H1 (cell line): ENCODE measurements at regions not wholly inside any gene's neighbourhood (a gene's known extent, or its start where the extent isn't known, plus 50 kb on each side); places are given as distances from the start of the nearest gene placed in this dataset.

Source experiments
- CTCF ChIA-PET: fragments of 300-600 bp; sonication (Branson Sonifier 250); formaldehyde crosslinking; loops from one replicate; lab custom pipeline; 2021; ENCODE audit not compliant: partially characterized antibody; lab: Charles Lee
- POLR2A ChIA-PET: fragments of 300-600 bp; sonication (Branson Sonifier 250); formaldehyde crosslinking; loops from one replicate; lab custom pipeline; 2021; ENCODE audit warnings: inconsistent platforms; ENCODE audit not compliant: partially characterized antibody; lab: Charles Lee
- DNase-seq, 2 experiments: peaks; one replicate each; pipeline versions ENCODE4 v3.0.0 to v3.0.0-alpha.2; 2010 to 2022; ENCODE audit warnings: low spot score in 2 of 2, low read depth in 1 of 2, mixed read lengths in 1 of 2
- FAIRE-seq: peaks from 2 replicates; lab custom pipeline; 2011; peaks lifted over from hg19 to GRCh38; lab: Jason Lieb, UNC
- H2AFZ ChIP-seq: 2 replicates; pipeline ENCODE4 v1.8.1; 2012; ENCODE audit warnings: low read length, inconsistent platforms
- H2AK5ac ChIP-seq: 2 replicates; pipeline ENCODE4 v1.6.1; 2013; ENCODE audit warnings: low read depth, low read length
- H2BK120ac ChIP-seq: replicated peaks from 2 replicates; pipeline ENCODE3; 2013; ENCODE audit warnings: low read depth, low read length, inconsistent platforms
- H2BK12ac ChIP-seq: 2 replicates; pipeline ENCODE4 v1.6.1; 2013; ENCODE audit warnings: low read depth, low read length
- H2BK15ac ChIP-seq: 2 replicates; pipeline ENCODE4 v1.6.1; 2013; ENCODE audit warnings: low read length
- H2BK20ac ChIP-seq: 2 replicates; pipeline ENCODE4 v1.6.1; 2013; ENCODE audit warnings: low read length
- H2BK5ac ChIP-seq: 2 replicates; pipeline ENCODE4 v1.6.1; 2013; ENCODE audit warnings: low read depth, low read length
- H3K14ac ChIP-seq: 2 replicates; pipeline ENCODE4 v1.6.1; 2013; ENCODE audit warnings: inconsistent platforms; ENCODE audit not compliant: insufficient read length
- H3K18ac ChIP-seq: 2 replicates; pipeline ENCODE4 v1.6.1; 2013; ENCODE audit warnings: low read length; ENCODE audit errors: extremely low read depth
- H3K23ac ChIP-seq: 2 replicates; pipeline ENCODE4 v1.6.1; 2013; ENCODE audit warnings: inconsistent platforms; ENCODE audit not compliant: insufficient read length
- H3K23me2 ChIP-seq: 2 replicates; pipeline ENCODE4 v1.6.1; 2013; ENCODE audit warnings: low read depth, low read length
- H3K27ac ChIP-seq: 2 replicates; pipeline ENCODE4 v1.6.1; 2011; ENCODE audit warnings: low read depth, low read length, inconsistent platforms
- H3K27me3 ChIP-seq, 4 experiments: replicated peaks in 1 of 4; 1 replicate in 1 of 4; 2 replicates in 3 of 4; pipeline versions ENCODE4 v1.6.1 to v1.8.1; 2011 to 2013; ENCODE audit warnings: low read length in 3 of 4, mild to moderate bottlenecking in 3 of 4, inconsistent platforms in 2 of 4, mixed read lengths in 2 of 4, moderate library complexity in 1 of 4; ENCODE audit not compliant: control insufficient read depth in 3 of 4, insufficient read depth in 3 of 4; ENCODE audit errors: extremely low read depth in 1 of 4
- H3K36me3 ChIP-seq, 4 experiments: 2 replicates each; pipeline versions ENCODE4 v1.6.1 to v1.8.1; 2011 to 2013; ENCODE audit warnings: mild to moderate bottlenecking in 4 of 4, low read length in 3 of 4, moderate library complexity in 2 of 4, control low read depth in 1 of 4, inconsistent platforms in 1 of 4; ENCODE audit not compliant: insufficient read depth in 4 of 4, control insufficient read depth in 2 of 4
- H3K4ac ChIP-seq: replicated peaks from 2 replicates; pipeline ENCODE3; 2013; ENCODE audit warnings: low read length, low read depth, mixed read lengths, inconsistent platforms; ENCODE audit not compliant: insufficient read length
- H3K4me1 ChIP-seq, 4 experiments: replicated peaks in 1 of 4; 1 replicate in 1 of 4; 2 replicates in 3 of 4; pipeline versions ENCODE4 v1.6.1 to v1.8.1; 2011 to 2013; ENCODE audit warnings: low read length in 3 of 4, inconsistent platforms in 2 of 4, mixed read lengths in 1 of 4; ENCODE audit not compliant: insufficient read depth in 4 of 4, control insufficient read depth in 3 of 4
- H3K4me2 ChIP-seq, 2 experiments: 2 replicates each; pipeline versions ENCODE4 v1.6.1 to v1.8.1; 2011 to 2013; ENCODE audit warnings: low read depth in 2 of 2, low read length in 2 of 2, control low read depth in 1 of 2, inconsistent platforms in 1 of 2, mild to moderate bottlenecking in 1 of 2; ENCODE audit not compliant: insufficient read depth in 1 of 2
- H3K4me3 ChIP-seq, 4 experiments: fragments of 200-600, 300-600 bp in 1 of 4; sonication (generic), shearing (Covaris generic), sonication (Bioruptor Twin) in 1 of 4; 2 replicates each; pipeline versions ENCODE4 v1.5.1 to v1.8.1; 2011 to 2016; ENCODE audit warnings: low read length in 4 of 4, low read depth in 3 of 4, control low read depth in 2 of 4, inconsistent platforms in 2 of 4, mild to moderate bottlenecking in 2 of 4, mixed read lengths in 1 of 4, moderate library complexity in 1 of 4; ENCODE audit not compliant: insufficient read depth in 2 of 4; ENCODE audit errors: extremely low read depth in 1 of 4
- H3K56ac ChIP-seq: replicated peaks from 2 replicates; pipeline ENCODE3; 2013; ENCODE audit warnings: low read depth, mild to moderate bottlenecking, mixed read lengths, low read length, inconsistent platforms; ENCODE audit not compliant: insufficient read length
- H3K79me1 ChIP-seq: 2 replicates; pipeline ENCODE4 v1.6.1; 2013; ENCODE audit warnings: low read depth, low read length, control low read depth
- H3K79me2 ChIP-seq, 2 experiments: 2 replicates each; pipeline versions ENCODE4 v1.6.1 to v1.8.1; 2012 to 2013; ENCODE audit warnings: low read length in 2 of 2, mild to moderate bottlenecking in 2 of 2, inconsistent platforms in 1 of 2; ENCODE audit not compliant: insufficient read depth in 2 of 2, control insufficient read depth in 1 of 2
- H3K9ac ChIP-seq, 4 experiments: replicated peaks in 1 of 4; 1 replicate in 1 of 4; 2 replicates in 3 of 4; pipeline versions ENCODE4 v1.6.1 to v1.8.1; 2011 to 2013; ENCODE audit warnings: low read depth in 3 of 4, low read length in 3 of 4, control low read depth in 2 of 4, mild to moderate bottlenecking in 2 of 4, moderate library complexity in 2 of 4, inconsistent platforms in 1 of 4; ENCODE audit errors: extremely low read depth in 1 of 4
- H3K9me3 ChIP-seq, 2 experiments: 2 replicates each; pipeline versions ENCODE4 v1.6.1 to v1.8.1; 2012 to 2013; ENCODE audit warnings: mild to moderate bottlenecking in 2 of 2, moderate library complexity in 2 of 2, control low read depth in 1 of 2, inconsistent platforms in 1 of 2, low read depth in 1 of 2, low read length in 1 of 2, mixed read lengths in 1 of 2; ENCODE audit not compliant: insufficient read depth in 2 of 2
- H4K20me1 ChIP-seq, 2 experiments: replicated peaks in 1 of 2; 2 replicates each; pipeline versions ENCODE3 to v1.8.1; 2011 to 2013; ENCODE audit warnings: inconsistent platforms in 2 of 2, low read length in 2 of 2, mild to moderate bottlenecking in 1 of 2; ENCODE audit not compliant: insufficient read depth in 2 of 2, control insufficient read depth in 1 of 2
- H4K5ac ChIP-seq: 2 replicates; pipeline ENCODE4 v1.6.1; 2013; ENCODE audit warnings: low read length, low read depth, mixed read lengths, inconsistent platforms; ENCODE audit not compliant: insufficient read length
- H4K8ac ChIP-seq: 2 replicates; pipeline ENCODE4 v1.8.0; 2013; ENCODE audit warnings: mild to moderate bottlenecking, moderate library complexity, low read length, inconsistent platforms; ENCODE audit not compliant: insufficient read depth; ENCODE audit errors: extremely low read depth
- H4K91ac ChIP-seq: replicated peaks from 2 replicates; pipeline ENCODE3; 2013; ENCODE audit warnings: low read length, mixed read lengths, inconsistent platforms; ENCODE audit not compliant: insufficient read length
- BCL11A ChIP-seq, 2 experiments: IDR thresholded peaks; one replicate each; pipeline ENCODE4 v1.6.1; 2011; ENCODE audit warnings: low read depth in 2 of 2, low read length in 2 of 2, mild to moderate bottlenecking in 2 of 2
- KDM1A ChIP-seq: fragments of 200-600, 300-600 bp; sonication (generic); IDR thresholded peaks from 2 replicates; pipeline ENCODE4 v1.7.1; 2016; ENCODE audit warnings: mild to moderate bottlenecking, low read length, borderline replicate concordance
- KDM4A ChIP-seq: IDR thresholded peaks from one replicate; pipeline ENCODE4 v1.7.1; 2012; ENCODE audit warnings: low read depth, mild to moderate bottlenecking, moderate library complexity, low read length, inconsistent platforms; ENCODE audit not compliant: severe bottlenecking
- KDM5A ChIP-seq: fragments of 200-600 bp; IDR thresholded peaks from 2 replicates; pipeline ENCODE4 v1.7.1; 2012; ENCODE audit warnings: mild to moderate bottlenecking, low read length, inconsistent platforms, mixed read lengths
- POLR2A ChIP-seq, 2 experiments: IDR thresholded peaks; 1 replicate in 1 of 2; 2 replicates in 1 of 2; pipeline ENCODE4 v1.6.1; 2011; ENCODE audit warnings: low read depth in 2 of 2, low read length in 2 of 2, mild to moderate bottlenecking in 2 of 2; ENCODE audit errors: control extremely low read depth in 1 of 2
- SAP30 ChIP-seq: fragments of 300-600 bp; sonication (generic); IDR thresholded peaks from 2 replicates; pipeline ENCODE4 v1.7.1; 2012; ENCODE audit warnings: low read length, moderate library complexity, mild to moderate bottlenecking, inconsistent platforms; ENCODE audit not compliant: insufficient read depth, insufficient replicate concordance
- TCF12 ChIP-seq: IDR thresholded peaks from 2 replicates; pipeline ENCODE4 v1.6.1; 2011; ENCODE audit warnings: low read depth, mild to moderate bottlenecking, low read length
- WGBS, 2 experiments: shearing (Covaris generic) in 1 of 2; methylation state at CpG; one replicate each; pipeline versions ENCODE4 v1.1.6 to v1.1.7; 2013 to 2015; ENCODE audit warnings: low lambda C conversion rate in 2 of 2, mixed read lengths in 2 of 2, inconsistent platforms in 1 of 2, low coverage in 1 of 2, missing lambda C conversion rate in 1 of 2; ENCODE audit not compliant: insufficient replicate concordance in 2 of 2, insufficient coverage in 1 of 2, insufficient read length in 1 of 2; ENCODE audit errors: extremely low coverage in 1 of 2, missing lambda C conversion rate in 1 of 2; 5-methylcytosine and 5-hydroxymethylcytosine counted together
- TF ChIP-seq, protein P1 (sequence below): IDR thresholded peaks from 2 replicates; pipeline ENCODE4 v1.6.1; 2012; ENCODE audit warnings: inconsistent platforms

- Histone ChIP-seq H2BK120ac (no peak overlapping the region), H3K27ac (no peak overlapping the region), H3K27me3 (no peaks in the 10 kb centered on the region), H3K4ac (no peak overlapping the region), H3K9ac (no peak overlapping the region), H3K23me2 (no peaks in the 10 kb centered on the region; the same call in 1 of the 2 replicates), H3K4me3 (no peak overlapping the region), H3K56ac (no peak overlapping the region), H3K23ac (no peak overlapping the region), H2BK12ac (no peak overlapping the region), H3K36me3 (no peaks in the 10 kb centered on the region), H2AK5ac (no peak overlapping the region), H2AFZ (no peak overlapping the region), H3K4me2 (no peak overlapping the region), H4K20me1 (no peaks in the 10 kb centered on the region), H2BK20ac (no peak overlapping the region), H4K8ac (no peak overlapping the region), H3K14ac (no peak overlapping the region), H2BK15ac (no peak overlapping the region), H2BK5ac (no peak overlapping the region), H3K79me2 (no peaks in the 10 kb centered on the region), H4K5ac (no peak overlapping the region), H3K18ac (no peak overlapping the region), H3K4me1 (no peaks in the 10 kb centered on the region), H3K79me1 (no peaks in the 10 kb centered on the region), H4K91ac (no peak overlapping the region), H3K9me3 (no peaks in the 10 kb centered on the region)
- FAIRE-seq (no peak), DNase-seq (no peak)
- 88% methylated on average over 8 of the region's 8 CpGs; no CpG with 5 or more reads in 1 of the 2 experiments for WGBS, 2 experiments
- ChIA-PET POLR2A (no interaction called here), CTCF (interaction anchor here (0.8 to 1.6 kb wide), 2 partner anchors 11 to 160 kb away, joined by 3 to 6 read pairs; no protein-coding TSS in a partner anchor)
- TF ChIP-seq KDM5A (no peak), TCF12 (no peak), SAP30 (no peak), BCL11A (IDR thresholded peaks at IDR 0.05; ENCODE audit: low read depth in 2 of 2, low read length in 2 of 2) (no peak), KDM1A (no peak), KDM4A (no peak), POLR2A (IDR thresholded peaks at IDR 0.05; ENCODE audit: control extremely low read depth in 1 of 2, low read depth in 2 of 2, low read length in 2 of 2) (no peak)
- TF ChIP-seq, protein P1, sequence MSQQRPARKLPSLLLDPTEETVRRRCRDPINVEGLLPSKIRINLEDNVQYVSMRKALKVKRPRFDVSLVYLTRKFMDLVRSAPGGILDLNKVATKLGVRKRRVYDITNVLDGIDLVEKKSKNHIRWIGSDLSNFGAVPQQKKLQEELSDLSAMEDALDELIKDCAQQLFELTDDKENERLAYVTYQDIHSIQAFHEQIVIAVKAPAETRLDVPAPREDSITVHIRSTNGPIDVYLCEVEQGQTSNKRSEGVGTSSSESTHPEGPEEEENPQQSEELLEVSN, result no peak
These were observed 418.7 kb upstream of the CADM1 start for GRCh38 chr11:115922876-115923275.
